Activated CD8-positive, alpha-beta memory T cell treated with anti-CD3 and anti-CD28 coated beads for 36 hours (primary cell): ENCODE measurements at regions not wholly inside any gene's neighbourhood (a gene's known extent, or its start where the extent isn't known, plus 50 kb on each side); places are given as distances from the start of the nearest gene placed in this dataset.

Source experiments
- CTCF ChIA-PET: fragments of 350-600 bp; sonication (Branson Sonifier 250); formaldehyde crosslinking; loops from one replicate; lab custom pipeline; 2021; ENCODE audit warnings: antibody characterized with exemption; lab: Charles Lee
- POLR2A ChIA-PET: fragments of 350-600 bp; sonication (Branson Sonifier 250); formaldehyde crosslinking; loops from one replicate; lab custom pipeline; 2021; ENCODE audit warnings: antibody characterized with exemption; lab: Charles Lee

DNA sequence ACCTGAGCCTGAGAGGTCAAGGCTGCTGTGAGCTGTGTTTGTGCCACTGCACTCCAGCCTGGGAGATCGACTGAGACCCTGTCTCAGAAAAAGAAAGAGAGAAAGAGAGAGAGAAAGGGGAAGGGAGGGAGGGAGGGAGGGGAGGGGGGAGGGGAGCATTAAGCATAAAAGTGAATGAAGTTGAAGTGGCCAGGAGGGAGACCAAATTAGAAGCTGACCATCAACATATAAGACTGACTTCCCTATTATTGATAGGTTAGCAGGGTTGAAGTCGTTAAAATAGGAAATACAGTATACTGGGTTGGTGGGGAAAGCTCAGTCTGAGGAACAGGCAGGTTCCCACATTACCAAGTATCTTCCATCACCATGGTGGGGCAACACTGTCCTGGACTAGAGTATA is 117.1 kb upstream of the MKLN1 start:
- ChIA-PET CTCF (no interaction called here), POLR2A (no interaction called here)

DNA sequence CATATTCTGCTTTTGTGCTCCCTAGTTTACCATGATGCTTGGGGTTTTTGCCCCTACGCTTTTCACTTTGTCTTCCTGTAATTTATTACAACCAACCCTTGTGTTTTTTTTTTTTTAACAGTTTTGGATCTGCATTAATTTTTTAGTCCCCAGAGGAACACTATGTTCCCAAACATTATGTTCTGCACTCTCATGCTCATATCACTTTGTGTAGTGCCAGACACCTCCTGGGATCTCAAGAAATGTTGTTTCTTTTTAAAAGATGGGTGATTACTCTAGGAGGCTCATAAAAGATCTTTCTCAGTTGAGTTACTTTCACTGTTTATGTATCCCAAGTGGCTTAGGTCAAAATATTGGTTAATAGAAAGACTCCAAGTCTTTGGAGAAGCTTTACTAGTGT is 116.2 kb upstream of the MKLN1 start:
- ChIA-PET POLR2A (no interaction called here), CTCF (no interaction called here)

DNA sequence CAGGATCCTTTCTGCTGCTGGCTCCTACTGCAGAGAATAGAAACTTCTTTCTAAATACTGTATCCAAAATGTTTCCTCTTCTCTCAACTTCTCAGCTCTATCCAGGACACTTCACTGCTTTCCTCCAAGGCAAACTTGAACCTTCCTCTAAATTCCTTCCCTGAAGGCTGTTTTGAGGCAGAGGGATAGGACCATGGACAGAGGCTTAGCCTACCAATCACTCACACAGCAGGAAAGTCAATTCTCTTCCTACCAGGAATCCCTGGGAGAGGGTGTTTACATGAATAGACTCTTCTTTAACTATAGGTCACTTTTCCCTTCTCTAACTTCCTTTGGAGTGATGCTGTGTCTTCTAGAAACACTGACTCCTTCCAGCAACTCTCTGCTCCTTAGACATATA is 115.6 kb upstream of the MKLN1 start:
- CTCF ChIA-PET, result no interaction called here
- POLR2A ChIA-PET, result no interaction called here

DNA sequence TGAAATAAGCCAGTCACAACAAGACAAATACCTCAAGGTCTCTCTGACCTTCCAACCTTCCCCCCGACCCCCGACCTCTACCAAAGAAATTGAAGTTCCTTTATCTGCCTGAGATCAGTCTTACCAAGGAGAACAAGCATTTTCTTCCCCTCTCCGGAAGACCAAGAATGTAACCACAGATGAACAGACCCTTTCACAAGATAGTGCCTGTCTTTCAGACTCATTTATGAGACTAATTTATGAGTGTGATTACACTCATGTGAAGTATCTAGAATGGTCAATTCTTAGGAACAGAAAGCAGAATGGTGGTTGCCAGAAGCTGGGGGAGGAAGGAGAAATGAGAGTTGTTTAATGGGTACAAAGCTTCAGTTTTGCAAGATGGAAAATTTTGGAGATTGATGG is 108.9 kb upstream of the MKLN1 start:
- ChIA-PET CTCF (no interaction called here), POLR2A (no interaction called here)

DNA sequence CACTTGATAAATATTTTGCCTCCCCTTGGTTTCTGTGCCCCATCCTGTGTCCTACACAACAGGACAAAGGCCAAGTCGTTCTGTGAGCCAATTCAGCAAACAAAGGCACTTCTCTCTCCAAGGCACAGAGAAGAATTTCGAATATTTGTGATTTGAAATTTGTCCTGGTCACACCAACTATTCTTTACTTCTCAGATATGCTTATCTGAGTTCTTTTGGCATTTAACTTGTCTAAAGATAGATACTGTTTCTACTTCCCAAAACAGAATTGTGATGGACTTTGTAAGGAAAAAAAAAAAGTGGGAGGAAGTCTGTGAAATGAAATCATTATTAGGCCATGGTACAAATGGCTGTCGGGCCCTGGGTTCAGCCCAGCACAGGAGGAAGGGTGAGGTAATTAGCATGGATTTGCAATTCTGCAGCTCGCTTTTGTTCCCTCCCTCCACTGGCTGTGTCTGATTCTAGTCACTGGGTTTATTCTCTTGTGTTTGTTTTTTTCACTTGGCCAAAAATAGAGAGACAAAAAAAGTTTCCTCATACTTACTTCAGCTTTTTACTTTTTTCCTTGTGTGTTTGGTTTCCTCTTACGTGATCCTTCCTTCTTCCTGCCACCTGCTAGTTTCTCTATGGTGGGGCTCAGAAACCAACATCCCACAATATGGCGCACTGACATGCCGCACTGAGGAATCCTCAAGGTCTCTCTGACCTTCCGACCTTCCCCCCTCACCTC is 108.2 kb upstream of the MKLN1 start:
- ChIA-PET POLR2A (no interaction called here), CTCF (no interaction called here)

DNA sequence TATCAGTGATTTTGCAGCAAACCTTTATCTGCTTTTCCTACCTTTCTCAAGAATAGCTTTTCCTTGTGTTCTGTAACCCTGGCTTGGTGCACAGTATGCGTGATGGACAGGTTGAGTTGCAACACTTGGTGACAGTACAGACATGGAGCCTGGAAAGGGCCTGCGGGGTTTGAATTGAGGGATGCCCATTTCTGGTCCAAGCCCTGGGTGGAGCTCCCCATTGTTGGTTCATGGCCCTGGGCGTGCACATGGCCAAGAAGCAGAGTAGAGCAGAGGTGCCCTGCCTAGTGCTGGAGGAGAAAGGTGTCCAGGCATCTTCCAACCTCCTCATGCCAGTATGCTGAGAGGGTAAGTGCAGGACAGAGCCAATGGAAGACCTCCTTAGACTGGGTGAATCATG is 106.6 kb upstream of the MKLN1 start:
- ChIA-PET POLR2A (no interaction called here), CTCF (interaction anchor here (0.6 to 0.7 kb wide), 2 partner anchors 56 to 98 kb away, joined by 4 read pairs; no protein-coding TSS in a partner anchor)

DNA sequence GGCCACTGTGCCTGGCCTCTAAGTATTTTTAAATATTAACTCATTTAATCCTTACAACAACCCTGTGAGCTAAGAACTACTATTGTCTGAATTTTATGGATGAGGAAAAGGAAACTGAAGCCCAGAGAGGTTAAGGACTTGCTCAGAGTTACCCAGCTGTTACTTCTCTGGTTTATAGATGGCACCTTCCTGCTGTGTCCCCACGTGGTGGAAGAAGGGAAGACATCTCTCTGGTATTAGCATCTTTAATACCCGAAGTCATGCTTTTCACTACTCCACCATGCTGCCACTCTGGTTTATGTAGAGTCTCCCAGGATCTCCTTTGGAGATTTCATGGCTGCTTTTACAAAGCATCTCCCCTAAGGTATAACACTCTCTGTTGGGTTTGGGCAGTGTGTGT is 105.5 kb upstream of the MKLN1 start:
- CTCF ChIA-PET, result no interaction called here
- POLR2A ChIA-PET, result no interaction called here

DNA sequence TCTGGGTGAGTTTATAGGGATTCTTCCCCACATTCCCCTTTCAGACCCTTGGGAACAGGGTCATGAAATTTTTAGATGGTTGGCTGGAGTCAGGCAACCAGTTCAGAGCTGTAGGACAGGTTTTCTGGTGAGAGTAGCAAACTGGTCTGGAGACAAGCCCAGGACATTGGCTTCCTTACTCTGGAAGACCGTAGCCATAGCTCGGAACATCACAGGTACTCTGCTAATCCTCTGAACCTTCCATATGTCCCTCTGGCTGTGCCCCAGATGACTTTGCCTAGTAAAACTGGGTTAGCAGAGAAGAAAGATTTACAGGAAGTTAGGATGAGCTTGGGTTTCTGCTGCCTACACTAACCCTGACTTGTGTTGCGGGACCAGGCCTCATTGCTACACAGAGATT is 104.5 kb upstream of the MKLN1 start:
- POLR2A ChIA-PET, result no interaction called here
- CTCF ChIA-PET, result interaction anchor here (1.6 kb wide), 1 partner anchor 35 kb away, joined by 3 read pairs; no protein-coding TSS in a partner anchor

DNA sequence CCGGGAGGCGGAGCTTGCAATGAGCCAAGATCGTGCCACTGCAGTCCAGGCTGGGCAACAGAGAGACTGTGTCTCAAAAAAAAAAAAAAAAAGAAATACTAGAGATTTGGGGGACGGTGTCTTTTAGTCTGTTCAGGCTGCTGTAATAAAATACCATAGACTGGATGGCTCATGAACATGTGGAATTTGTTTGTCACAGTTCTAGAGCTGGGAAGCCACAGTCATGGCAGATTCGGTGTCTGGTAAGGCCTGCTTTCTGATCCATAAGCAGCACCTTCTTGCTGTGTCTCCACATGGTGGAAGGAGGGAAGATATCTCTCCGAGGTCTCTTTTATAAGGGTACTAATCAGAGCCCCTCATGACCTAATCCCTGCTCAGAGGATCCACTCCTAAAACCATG is 102.7 kb upstream of the MKLN1 start:
- CTCF ChIA-PET, result no interaction called here
- POLR2A ChIA-PET, result no interaction called here

DNA sequence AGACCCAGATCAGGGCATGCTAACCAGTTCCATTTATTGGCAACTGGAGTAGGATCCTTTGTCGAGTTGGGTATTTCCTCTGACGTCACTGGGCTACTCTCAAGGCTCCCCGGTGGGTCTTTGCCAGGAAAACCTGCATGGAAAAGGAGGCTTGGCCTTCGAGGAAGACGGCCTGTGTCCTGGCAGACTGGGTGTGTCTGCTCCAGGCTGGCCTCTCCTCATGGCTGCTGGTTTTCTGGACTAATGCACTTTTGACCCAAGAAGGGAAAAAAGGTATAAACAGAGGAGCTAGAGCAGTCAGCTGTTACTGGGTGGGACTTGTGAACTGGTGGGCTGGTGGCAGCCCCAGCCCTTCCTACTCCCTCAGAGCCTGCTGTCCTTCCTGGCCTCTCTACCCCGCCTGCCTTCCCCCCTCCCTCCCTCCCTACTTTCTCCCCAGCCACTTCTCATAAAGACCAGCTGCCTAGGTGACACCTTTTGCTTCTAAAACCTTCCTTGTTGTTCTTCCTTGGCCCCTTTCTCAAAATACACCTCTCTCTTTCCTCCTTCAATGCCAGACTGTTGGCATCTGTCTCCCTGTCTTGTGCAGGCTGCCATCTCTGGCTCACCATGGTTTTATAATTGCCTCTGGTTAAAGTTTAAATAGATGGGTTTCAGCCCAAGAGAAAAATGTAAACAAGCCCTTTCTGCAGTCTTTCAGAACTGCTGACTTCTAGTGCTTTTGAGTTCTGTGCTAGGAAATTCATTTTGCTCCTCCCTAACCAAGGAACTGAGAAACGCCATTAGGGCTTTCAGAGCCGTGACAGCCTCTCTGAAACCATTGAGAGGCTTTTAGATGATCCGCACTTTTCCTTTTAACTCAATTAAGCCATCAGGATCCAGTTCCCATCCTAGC is 101.8 kb upstream of the MKLN1 start:
- CTCF ChIA-PET, result no interaction called here
- POLR2A ChIA-PET, result no interaction called here

DNA sequence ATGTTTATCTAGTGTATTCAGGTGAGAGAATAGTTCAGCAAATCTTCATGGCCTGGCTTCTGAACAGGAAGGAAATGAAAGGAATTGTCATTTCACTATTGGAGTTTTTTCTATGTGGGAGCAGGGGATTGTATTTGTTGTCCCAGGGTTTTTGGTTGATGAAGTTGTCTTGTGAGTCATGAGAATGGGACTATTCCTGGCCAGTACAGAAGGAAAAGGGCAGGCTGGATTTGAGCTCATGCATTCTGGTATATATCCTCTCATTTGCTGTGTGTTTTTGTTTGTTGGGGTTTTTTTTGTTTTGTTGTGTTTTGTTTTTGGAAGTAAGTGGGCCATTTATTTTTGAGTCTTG is 101.2 kb upstream of the MKLN1 start:
- CTCF ChIA-PET, result no interaction called here
- POLR2A ChIA-PET, result no interaction called here

DNA sequence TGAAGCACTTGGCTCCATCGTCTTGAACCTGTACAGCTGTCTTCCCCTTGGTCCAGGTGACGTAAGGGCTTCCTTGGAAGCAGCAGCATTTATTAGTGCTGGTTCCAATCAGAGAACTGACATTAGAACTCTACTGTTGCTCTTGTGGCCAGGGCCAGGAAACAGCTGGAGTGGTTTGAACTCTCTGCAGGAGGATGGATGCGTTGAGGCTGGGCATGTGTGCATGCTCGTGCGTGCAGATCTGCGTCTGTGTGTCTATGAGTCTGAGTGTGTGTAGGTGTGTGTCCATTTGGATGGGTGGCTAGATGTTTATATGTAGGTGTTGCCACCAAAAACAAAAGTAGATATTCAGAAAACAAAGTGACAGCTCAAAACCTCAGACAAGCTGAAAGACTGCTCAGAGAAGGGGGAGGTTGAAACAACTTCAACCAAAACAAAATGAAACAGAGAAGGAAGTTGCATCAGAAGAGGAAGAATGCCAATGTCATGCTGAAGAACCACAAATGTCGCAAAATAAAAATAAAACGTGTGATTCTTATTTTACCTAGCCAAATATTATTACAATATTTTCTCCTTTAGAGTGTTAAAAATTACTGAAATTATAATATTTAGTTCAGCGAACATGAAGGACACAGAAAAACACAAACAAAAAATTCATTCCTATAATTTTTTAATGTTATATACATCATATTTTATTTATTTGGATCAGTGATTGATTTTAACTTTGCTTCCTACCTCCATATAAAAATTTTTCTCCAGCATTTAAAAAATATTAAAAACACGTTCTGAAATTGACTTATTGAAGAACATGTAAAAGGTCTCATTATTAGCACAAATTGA is 96.1 kb upstream of the MKLN1 start:
- ChIA-PET POLR2A (interaction anchor here (0.8 to 1.4 kb wide), 3 partner anchors 42 to 123 kb away, joined by 4 to 6 read pairs (median 6); no protein-coding TSS in a partner anchor), CTCF (interaction anchor here (0.6 to 1.3 kb wide), 2 partner anchors 43 to 122 kb away, joined by 3 to 5 read pairs; no protein-coding TSS in a partner anchor)

DNA sequence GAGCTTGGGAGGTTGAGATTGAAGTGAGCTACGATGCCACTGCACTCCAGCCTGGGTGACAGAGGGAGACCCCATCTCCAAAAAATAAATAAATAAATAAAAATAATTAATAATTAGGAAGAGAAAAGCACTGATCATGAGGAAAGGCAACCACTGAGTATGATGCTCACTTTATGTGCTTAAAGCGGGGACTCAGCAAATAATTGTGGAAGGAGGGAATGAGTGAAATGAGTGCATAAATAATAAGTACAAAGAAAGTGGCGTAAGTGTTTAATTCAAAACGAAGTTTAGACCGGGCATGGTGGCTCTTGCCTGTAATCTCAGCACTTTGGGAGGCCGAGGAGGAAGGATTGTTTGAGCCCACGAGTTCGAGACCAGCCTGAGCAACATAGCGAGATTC is 94.9 kb upstream of the MKLN1 start:
- CTCF ChIA-PET, result no interaction called here
- POLR2A ChIA-PET, result interaction anchor here (0.5 kb wide), 1 partner anchor 127 kb away, joined by 4 read pairs; no protein-coding TSS in a partner anchor

DNA sequence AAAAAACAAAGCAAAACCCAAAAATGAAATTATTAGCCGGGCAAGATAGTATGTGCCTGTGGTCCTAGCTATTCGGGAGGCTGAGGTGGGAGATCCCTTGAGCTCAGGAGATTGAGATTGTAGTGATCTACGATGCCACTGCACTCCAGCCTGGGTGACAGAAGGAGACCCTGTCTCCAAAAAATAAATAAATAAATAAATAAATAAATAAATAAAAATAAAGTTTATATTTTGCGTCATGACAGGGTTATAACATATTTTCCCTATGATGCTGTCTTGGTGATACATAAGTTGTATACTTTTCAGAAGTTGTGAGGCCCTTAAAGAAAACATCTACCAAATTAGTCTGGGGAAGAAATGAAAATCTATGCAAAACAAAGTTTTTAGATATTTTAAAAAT is 94.5 kb upstream of the MKLN1 start:
- POLR2A ChIA-PET, result no interaction called here
- CTCF ChIA-PET, result no interaction called here

DNA sequence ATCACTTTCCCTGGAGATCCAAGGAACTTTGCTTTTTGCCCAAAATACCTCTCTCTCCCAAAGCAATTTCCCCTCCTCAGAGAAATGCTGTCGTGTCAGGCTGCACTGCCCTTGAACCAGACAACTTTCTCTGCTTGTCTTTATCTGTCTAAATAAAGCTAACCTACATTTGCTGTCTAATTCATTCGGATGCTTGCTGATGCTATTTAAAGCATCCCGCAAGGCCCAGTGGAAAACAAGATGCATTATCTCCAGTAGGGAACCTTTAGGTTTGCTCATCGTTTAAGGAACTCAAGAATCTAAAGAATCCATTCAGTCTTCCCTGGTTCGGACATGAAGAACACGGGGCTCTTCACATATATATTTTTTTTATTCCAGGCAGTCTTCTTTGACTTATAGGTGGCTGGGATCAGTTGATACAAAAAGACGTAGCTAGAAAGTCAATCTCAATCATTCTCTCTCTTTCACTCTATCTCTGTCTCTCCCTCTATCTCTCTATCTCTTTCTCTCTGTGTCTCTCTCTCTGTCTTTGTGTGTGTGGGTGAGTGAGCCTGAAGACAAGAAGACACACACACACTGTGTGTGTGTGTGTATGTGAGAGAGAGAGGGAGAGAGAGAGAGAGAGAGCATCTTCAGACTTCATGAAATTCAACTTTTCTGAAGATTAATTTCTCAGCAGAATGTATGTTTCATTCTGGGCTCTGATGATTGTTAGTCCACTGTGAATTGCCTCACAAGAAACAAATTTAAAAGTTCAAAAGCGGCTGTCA is 92.8 kb upstream of the MKLN1 start:
- ChIA-PET CTCF (interaction anchor here (1.2 kb wide), 1 partner anchor 45 kb away, joined by 3 read pairs; no protein-coding TSS in a partner anchor), POLR2A (interaction anchor here (1.1 to 1.2 kb wide), 2 partner anchors 46 to 128 kb away, joined by 6 to 8 read pairs; no protein-coding TSS in a partner anchor)

DNA sequence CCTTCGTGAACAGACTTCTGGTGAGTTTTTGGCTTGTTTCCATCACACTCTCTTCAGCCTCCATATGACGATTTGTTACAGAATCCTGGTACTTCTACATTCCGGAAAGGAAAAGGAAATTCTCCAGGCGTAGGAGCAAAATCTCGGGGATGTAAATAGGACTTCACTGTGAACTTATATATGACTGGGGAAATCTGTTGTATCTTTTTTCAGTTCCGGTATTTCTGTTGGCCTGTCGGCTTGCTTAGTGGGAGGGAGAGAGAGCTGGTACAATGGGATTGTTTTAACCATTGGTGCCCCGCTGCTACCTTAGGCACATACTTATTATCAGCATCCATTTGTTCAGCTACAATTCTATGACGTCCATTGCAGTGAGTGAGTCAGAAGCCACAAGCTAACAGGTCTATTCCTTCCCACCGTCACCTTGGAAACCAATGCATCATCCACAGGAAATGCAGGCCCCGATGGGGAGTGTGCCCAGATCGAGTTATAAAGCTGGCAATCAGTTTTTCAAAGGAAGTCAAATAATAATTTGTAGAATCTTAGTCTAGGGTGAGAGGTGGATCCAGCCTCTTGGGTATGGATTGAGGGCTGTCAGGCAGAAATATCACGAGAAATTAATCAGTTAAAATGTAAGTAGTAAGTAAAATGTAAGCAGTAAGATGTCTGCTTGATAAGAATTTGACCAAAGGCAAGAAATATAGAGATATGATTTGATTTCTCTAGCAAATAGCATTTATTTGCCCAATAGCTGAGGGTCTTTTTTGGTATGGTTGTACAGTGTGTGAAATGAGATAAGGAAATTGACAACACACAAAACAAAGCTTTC is 92.0 kb upstream of the MKLN1 start:
- ChIA-PET POLR2A (interaction anchor here (1.1 to 1.2 kb wide), 3 partner anchors 47 to 129 kb away, joined by 5 to 8 read pairs (median 6); no protein-coding TSS in a partner anchor), CTCF (interaction anchor here (1.2 kb wide), 1 partner anchor 45 kb away, joined by 3 read pairs; no protein-coding TSS in a partner anchor)

DNA sequence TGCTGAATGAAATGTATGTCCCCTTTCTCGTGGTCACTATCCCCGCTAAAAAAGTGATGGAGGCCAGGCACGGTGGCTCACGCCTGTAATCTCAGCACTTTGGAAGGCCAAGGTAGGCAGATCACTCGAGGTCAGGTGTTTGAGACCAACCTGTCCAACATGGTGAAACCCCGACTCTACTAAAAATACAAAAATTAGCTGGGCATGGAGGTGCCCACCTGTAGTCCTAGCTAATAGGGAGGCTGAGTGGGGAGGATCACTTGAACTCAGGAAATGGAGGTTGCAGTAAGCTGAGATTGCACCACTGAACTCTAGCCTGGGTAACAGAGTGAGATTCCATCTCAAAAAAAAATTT is 91.4 kb upstream of the MKLN1 start:
- CTCF ChIA-PET, result no interaction called here
- POLR2A ChIA-PET, result interaction anchor here (1.1 to 1.2 kb wide), 3 partner anchors 48 to 130 kb away, joined by 5 to 8 read pairs (median 6); no protein-coding TSS in a partner anchor
